ENCODE measurements at regions not wholly inside any gene's neighbourhood (a gene's known extent, or its start where the extent isn't known, plus 50 kb on each side); places are given as distances from the start of the nearest gene placed in this dataset.

DNA sequence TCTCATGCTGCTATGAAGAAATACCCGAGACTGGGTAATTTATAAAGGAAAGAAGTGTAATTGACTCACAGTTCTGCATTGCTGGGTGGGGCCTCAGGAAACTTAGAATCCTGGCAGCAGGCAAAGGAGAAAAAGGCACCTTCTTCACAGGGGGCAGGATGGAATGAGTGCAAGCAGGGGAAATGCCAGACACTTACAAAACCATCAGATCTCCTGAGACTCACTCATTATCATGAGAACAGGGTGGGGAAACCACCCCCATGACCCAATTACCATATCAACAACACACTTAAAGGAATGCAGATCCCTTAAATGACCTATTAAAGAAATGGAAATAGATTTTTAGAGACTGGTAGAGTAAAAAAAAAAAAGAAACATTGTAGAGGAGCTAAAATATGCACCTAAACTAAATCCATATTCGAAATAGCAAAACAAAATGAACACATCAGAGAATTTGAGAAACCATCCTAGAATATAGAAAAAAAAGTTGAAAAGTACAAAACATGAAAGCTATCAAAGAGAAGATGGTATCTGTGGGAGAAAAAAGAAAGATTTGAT, 104.3 kb upstream of the UGT8 start:
- TF ChIP-seq, protein P1, sequence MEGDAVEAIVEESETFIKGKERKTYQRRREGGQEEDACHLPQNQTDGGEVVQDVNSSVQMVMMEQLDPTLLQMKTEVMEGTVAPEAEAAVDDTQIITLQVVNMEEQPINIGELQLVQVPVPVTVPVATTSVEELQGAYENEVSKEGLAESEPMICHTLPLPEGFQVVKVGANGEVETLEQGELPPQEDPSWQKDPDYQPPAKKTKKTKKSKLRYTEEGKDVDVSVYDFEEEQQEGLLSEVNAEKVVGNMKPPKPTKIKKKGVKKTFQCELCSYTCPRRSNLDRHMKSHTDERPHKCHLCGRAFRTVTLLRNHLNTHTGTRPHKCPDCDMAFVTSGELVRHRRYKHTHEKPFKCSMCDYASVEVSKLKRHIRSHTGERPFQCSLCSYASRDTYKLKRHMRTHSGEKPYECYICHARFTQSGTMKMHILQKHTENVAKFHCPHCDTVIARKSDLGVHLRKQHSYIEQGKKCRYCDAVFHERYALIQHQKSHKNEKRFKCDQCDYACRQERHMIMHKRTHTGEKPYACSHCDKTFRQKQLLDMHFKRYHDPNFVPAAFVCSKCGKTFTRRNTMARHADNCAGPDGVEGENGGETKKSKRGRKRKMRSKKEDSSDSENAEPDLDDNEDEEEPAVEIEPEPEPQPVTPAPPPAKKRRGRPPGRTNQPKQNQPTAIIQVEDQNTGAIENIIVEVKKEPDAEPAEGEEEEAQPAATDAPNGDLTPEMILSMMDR (conservative IDR thresholded peaks at IDR 0.05) = no peak
- H3K27ac ChIP-seq = no peak overlapping the region

GRCh38 chr4:114495471-114495928, 103.1 kb upstream of the UGT8 start:
- no peak overlapping the region for H3K27ac ChIP-seq
- TF ChIP-seq, protein P1 (conservative IDR thresholded peaks at IDR 0.05) = no peak

DNA sequence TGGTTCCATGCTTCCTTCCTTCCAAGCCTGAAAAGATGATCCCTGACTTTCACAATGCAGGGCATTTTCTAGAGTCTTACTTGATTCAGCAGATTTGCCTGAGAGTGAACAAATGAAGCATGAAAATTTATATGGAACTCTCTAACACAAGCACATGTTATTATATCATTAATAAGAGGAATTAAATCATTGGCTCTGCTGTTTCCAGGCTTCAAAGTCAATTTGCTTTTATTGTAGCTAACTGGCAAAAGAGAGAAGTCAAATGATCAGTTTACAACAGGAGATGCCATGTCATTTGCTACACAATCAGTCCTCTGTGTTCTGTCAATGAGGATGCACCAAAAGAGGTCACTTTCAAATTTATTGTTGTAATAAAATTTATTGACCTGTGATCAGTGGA, 101.5 kb upstream of the UGT8 start:
- TF ChIP-seq, protein P1 (conservative IDR thresholded peaks at IDR 0.05) = no peak
- no peak overlapping the region for H3K27ac ChIP-seq

- no peak overlapping the region for H3K27ac ChIP-seq
- TF ChIP-seq, protein P1 (conservative IDR thresholded peaks at IDR 0.05) = peak; percentile 58
Measured at GRCh38 chr4:114509340-114509739, 89.3 kb upstream of the UGT8 start.

DNA sequence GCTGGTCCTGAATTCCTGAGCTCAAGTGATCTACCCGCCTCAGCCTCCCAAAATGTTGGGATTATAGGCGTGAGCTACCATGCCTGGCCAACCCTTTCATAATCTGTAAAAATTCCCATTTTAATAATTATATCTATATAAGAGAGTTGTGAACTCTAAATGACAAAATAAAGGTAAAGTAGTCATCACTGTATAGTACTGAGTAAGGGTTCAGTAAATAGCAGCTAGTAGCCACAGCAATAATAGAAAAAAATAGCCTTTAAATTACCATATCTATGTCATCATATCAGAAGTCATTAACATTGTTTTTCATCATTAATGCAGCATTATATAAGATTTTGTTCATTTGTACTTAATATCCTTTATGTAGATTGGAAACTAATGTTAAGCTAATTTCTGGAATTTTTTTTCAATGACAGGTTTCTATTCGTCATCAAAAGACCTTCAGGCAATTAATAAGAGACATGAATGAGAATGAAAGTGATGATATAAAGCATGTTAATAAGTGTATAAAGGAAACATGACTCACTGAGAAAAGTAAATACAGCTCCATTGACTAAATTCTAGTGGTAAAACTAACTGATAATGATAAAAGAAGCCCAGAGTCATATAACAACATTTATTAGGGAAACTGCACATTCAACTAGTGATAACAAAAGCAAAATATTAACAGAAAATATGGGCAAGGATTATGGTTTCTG, 85.9 kb upstream of the UGT8 start:
- no peak overlapping the region for H3K27ac ChIP-seq
- TF ChIP-seq, protein P1 (conservative IDR thresholded peaks at IDR 0.05) = no peak

GRCh38 chr4:114519368-114519767, 79.2 kb upstream of the UGT8 start:
- TF ChIP-seq, protein P1 (conservative IDR thresholded peaks at IDR 0.05) = no peak
- no peak overlapping the region for H3K27ac ChIP-seq

DNA sequence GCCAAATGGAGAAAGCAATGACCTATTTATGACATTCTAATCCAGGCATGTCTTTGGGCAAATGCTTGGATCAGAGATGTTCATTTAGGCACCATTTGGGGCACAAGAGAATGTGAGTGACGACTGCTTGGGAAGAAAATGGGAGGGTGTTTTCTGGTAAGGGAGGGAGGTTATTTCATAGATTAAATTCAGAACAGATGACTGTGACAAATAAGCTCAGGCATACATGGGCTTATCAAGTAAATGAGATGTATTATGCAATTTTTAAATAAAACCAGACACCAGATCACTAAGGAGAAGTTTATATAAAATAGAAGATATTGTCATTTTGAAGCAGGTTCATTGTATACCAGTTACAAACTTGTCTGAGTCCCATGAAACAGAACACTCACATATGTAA, 71.4 kb upstream of the UGT8 start:
- H3K27ac ChIP-seq = no peak overlapping the region
- TF ChIP-seq, protein P1 (conservative IDR thresholded peaks at IDR 0.05) = no peak

Data from VCaP (cell line).